HG03196 (cell line): ENCODE measurements at regions not wholly inside any gene's neighbourhood (a gene's known extent, or its start where the extent isn't known, plus 50 kb on each side); places are given as distances from the start of the nearest gene placed in this dataset.

Experiments used
- ATAC-seq: cut with Tn5 transposase; IDR thresholded peaks from one replicate; pipeline ENCODE4 v1.9.1; 2021; ENCODE audit not compliant: unreplicated experiment

DNA sequence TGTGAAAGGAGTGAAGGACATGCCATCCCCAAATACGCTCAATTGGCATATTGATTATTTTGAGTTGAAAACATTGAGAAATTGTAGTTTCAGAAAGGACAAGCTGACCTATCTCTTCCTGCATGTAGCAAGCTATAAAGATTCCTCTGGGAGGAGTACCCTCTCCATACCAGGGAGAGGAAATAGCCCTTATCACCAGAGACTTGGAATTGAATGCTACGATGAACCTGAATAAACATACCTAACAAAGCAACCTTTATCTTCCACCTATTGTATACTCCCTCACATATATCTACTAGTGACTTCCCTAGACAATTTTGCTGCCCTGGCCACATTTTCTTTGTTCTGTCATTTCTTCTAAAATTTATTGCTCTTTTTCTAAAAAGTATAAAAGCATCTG lies 150.2 kb upstream of the EEPD1 start:
- no peak for ATAC-seq

GRCh38 chr7:36003343-36003742 lies 149.7 kb upstream of the EEPD1 start:
- no peak for ATAC-seq

DNA sequence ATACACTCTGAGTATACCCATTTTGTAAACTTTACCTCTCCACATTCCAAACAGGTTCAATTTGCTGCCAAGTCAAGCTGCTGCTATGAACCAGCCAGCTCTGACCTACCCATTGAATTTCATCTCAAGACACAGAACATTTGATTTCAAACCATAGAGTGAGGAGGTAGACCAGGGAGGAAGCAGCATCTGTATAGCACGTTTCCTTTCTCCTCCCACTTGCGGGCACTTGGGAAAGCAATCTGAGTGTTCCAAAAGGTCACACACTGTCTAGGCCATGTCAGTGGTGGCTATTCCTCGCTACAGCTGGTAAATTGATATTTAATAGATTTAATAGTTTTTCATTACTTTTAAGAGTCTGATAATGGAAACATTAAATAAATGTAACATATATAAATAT lies 147.8 kb upstream of the EEPD1 start:
- no peak for ATAC-seq

DNA sequence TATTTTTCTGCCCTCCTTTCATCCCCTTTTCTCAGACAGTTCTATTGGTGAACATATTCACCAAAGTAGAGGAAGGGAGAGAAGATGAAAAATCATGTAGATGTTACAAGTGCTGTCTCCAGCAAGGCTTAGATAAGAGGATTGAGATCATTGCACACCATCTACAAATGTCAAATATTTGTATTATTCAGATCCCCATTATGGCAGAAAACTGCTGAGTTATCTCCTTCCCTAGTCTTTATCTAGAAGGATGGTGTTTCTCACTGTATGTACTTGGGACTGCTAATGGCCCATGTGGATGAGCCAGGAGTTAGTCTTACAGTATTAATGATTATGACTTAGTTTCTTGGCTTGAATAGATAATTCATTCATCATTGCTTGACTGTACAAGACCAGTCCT lies 147.2 kb upstream of the EEPD1 start:
- ATAC-seq = no peak

GRCh38 chr7:36006636-36007229 lies 146.3 kb upstream of the EEPD1 start:
- no peak for ATAC-seq

DNA sequence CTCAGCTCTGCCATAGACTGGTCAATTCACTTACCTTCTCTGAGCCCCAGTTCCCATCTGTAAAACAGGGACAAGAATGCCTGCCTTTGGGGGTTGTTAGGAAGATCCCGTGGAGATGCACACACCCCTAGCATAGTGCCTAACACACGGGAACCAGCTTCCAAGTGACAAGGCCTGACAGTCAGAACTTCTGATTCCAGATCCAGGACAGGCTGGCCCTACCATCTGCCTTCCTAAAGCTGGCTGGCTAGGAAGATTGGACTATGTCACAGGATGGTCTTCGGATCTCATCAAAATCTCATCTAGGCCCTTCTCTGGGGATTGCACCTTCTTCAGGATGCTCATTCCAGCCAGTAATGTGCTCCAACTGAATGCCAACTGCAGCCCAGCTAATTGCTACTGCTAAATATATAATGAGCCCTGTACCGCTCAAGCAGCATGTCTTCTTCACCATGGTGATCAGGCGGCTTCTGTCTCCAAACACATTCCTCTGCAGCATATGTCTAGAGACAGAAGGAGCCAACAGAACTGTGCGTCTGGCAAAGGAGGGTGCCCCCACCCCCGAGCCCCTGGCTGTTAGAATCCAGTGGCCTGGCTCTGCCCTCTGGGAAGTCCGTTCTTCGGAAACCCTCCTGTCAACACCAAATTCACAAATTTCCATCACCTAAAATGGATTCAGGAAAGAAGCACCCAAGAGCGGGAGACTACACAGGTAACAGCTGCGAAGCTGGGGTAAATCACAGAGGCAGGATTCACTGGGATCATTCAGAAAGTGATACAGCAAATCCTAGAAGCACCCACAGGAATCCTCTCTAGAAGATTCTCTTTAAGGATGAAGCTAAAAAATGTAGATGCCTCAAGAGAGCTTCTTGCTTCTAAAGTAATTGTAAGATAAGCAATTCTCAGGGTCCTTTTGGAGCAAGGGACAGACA lies 142.1 kb upstream of the EEPD1 start:
- no peak for ATAC-seq

GRCh38 chr7:36011588-36011965 lies 141.5 kb upstream of the EEPD1 start:
- ATAC-seq = no peak

DNA sequence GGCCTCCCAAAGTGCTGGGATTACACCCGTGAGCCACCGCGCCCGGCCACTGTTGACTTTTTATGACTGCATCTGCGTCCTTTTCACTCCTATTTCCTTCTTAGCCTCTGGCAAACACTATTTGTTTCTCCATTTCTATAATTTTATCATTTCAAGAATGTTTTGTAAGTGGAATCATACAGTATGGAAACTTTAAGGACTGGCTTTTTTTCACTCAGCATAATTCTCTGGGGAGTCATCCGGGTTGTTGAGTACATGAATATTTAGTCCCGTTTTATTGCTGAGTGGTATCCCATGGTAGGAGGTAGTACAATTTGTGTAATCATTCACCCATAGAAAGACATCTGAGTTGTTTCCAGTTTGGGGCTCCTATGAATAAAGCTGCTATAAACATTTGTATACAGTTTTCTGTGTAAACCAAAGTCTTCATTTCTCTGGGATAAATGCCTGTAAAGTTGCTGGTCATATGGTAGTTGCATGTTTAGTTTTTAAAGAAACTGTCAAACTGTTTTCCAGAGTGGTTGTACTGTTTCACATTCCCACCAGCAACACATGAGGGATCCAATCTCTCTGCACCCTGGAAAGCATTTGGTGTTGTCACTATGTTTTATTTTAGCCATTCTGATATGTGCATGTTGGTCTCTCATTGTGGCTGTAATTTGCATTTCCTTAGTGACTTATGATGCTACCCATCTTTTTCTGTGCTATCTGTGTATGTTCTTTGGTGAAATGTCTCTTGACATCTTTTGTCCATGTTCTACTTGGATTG lies 139.6 kb upstream of the EEPD1 start:
- no peak for ATAC-seq

- no peak for ATAC-seq
These were observed 138.1 kb upstream of the EEPD1 start for GRCh38 chr7:36014961-36015360.

GRCh38 chr7:36015733-36016132 lies 137.3 kb upstream of the EEPD1 start:
- no peak for ATAC-seq

DNA sequence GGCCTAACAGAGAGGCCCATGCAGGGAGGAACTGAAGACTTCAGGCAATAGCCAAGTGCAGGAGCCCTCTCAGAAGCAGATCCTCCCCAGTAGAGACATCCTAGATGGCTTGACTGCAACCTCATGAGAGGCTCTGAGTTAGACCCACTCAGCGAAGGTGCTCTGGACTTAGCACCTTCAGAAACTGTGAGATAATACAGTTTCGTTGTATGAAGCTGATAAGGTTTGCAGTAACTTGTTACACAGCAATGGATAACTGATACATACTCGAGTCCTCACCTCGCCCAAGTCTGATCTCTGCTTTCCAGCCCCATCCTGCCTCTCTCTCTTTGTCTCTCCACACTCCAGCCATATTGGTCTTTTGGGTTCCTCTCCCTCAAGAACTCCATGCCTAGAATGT lies 136.4 kb upstream of the EEPD1 start:
- no peak for ATAC-seq

GRCh38 chr7:36017111-36017510 lies 135.9 kb upstream of the EEPD1 start:
- ATAC-seq = no peak

GRCh38 chr7:36018816-36019484 lies 134.1 kb upstream of the EEPD1 start:
- no peak for ATAC-seq

DNA sequence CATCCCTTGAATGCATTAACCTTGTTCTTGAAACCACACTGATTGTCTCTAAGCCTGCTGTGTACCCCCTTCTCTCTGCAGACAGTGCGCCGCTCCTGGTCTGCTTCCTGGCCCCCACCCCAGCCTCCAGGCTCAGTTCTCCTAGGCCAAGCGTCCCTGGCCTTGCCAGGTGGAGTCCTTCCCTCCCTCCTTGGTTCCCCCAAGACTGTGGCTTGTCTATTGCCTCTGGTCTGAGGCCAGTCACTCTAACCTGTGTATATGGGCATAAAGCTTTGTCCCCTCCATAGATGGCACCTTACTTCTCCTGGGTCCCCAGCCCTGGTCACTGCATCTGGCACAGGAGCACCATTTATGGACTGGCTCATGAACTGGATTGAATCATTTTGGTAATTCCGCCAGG lies 133.5 kb upstream of the EEPD1 start:
- ATAC-seq = no peak

DNA sequence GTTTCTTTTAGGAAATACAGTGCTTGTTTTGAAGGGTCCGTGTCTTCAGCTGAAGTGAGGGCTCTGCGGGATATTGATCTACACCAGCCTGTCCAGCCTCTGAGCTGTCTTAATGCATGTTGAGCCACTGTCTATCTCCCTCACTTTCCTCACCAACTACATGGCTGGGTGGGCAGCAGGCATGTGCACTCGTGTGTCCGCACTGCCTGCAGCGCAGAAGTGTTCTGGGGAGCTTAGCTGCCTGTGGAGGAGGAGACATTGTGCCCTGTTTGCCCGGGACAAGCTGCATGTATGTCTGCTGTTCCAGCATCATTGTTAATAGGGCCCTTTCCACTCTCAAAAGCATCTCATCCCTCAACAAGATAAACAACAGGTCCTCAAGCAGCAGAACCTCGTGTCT lies 133.1 kb upstream of the EEPD1 start:
- no peak for ATAC-seq

GRCh38 chr7:36021367-36021766 lies 131.7 kb upstream of the EEPD1 start:
- ATAC-seq = no peak

DNA sequence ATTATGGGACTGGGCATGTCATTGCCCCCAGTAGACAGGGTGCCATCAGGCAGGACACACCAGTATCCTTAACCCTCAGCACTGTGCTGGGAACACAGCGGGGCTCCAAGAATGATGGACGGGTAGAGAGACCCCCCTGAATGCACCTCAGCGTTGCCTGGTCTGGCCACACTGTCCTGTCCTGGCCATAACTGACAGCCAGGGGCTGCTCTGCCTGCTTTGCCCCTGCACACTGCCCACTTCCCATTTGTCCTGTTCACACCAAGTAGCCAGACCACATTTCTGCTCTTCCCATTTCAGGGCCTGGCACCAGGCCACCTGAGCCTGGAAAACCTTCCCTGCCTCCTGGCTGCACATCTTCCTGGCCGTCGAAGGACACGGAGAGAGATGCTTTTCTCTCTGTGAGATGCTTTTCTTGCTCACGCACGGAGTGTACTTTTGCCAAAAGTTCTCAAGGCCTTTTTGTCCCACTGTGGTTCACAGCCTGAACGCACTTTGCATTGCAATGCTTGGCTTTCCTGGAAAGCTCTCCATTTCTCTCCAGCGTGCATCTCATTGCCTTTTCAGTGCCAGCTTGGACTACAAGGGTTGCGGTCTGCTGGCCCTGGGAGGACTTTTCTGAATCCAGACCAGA lies 131.0 kb upstream of the EEPD1 start:
- ATAC-seq = no peak

DNA sequence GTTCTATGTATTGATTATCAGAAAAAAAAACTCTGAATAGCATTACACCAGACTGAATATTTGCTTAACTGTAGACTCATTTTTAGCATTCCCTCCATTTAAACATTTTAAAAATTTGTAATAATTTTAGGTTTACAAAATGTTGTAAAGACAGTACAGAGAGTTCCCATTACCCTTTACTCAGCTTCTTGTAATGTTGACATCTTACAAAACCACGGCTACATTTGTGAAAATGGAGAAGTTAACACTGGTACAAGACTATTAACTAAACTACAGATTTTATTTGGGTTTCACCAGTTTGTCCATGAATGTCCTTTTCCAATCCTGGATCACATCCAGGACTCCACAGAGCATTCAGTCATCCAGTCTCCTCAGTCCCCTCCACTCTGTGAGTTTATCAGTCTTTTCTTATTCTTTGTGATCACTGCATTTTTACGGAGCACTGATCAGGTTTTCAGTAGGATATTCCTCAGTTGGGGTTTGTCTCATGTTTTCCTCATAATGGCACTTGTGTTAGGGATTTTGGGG lies 130.0 kb upstream of the EEPD1 start:
- ATAC-seq = no peak

DNA sequence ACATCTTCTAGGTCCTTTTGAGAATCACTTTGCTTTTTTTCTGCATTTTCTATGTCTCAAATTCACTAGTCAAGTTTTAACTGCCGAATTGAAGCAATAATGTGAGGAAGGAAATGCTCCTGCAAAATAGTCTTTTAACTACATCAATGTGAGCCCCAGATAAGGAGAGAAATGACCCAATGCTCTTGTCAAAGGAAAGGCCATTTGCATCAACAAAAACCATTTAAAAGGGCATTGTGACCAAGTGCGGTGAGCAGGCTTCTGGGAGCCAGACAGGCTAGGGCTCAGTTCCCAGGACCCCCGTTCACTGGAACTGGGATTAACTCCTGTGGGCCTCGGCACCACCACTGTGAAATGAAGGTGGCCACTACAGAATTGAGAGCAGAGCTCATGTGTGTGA lies 127.9 kb upstream of the EEPD1 start:
- ATAC-seq = no peak

DNA sequence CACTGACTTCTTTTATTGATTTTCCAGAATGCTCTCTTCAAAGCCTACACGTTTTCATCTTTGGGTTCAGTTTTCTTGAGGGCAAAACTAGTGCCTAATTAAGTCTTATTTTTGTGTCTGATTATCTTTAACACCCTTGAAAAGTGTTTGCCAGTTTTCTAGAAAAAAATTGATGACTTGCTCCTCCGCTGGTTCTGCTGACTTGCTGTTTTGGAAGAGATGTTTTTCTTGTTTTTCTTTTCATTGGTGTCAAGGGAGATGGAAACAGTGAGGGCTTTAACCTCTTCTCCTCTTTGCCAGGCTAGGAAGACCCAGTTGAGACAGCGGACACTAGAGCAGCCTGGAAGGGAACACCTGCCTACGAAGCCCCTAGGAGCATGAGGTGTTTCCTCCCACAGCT lies 123.7 kb upstream of the EEPD1 start:
- ATAC-seq = no peak
